Karpas-422 (cell line): ENCODE measurements at regions not wholly inside any gene's neighbourhood (a gene's known extent, or its start where the extent isn't known, plus 50 kb on each side); places are given as distances from the start of the nearest gene placed in this dataset.

Experiments
- DNase-seq: peaks from one replicate; pipeline ENCODE4 v3.0.0-alpha.2; 2015
- H2AFZ ChIP-seq: fragments of 200-600 bp; sonication (generic); 2 replicates; pipeline ENCODE4 v1.6.1; 2014; ENCODE audit warnings: antibody characterized with exemption, low read length, mixed read lengths
- H3K27ac ChIP-seq: fragments of 200-600 bp; sonication (generic); 2 replicates; pipeline ENCODE4 v1.5.1; 2014; ENCODE audit warnings: mild to moderate bottlenecking, low read length, moderate library complexity
- H3K27me3 ChIP-seq: fragments of 200-600 bp; sonication (generic); 2 replicates; pipeline ENCODE4 v1.6.1; 2014; ENCODE audit warnings: low read length, mixed read lengths
- H3K36me3 ChIP-seq: fragments of 200-600 bp; sonication (generic); 2 replicates; pipeline ENCODE4 v1.6.1; 2014; ENCODE audit warnings: low read length, mixed read lengths; ENCODE audit not compliant: insufficient read depth
- H3K4me1 ChIP-seq: fragments of 200-600 bp; sonication (generic); 2 replicates; pipeline ENCODE4 v1.6.1; 2014; ENCODE audit warnings: mild to moderate bottlenecking, low read length, mixed read lengths
- H3K4me2 ChIP-seq: fragments of 200-600 bp; sonication (generic); 2 replicates; pipeline ENCODE4 v1.6.1; 2014; ENCODE audit warnings: low read length, low read depth, mild to moderate bottlenecking; ENCODE audit not compliant: poor library complexity, severe bottlenecking
- H3K4me3 ChIP-seq: fragments of 200-600 bp; sonication (generic); 2 replicates; pipeline ENCODE4 v1.5.1; 2014; ENCODE audit warnings: mild to moderate bottlenecking, antibody characterized with exemption, low read length, mixed read lengths
- H3K79me2 ChIP-seq: fragments of 200-600 bp; sonication (generic); 2 replicates; pipeline ENCODE4 v1.6.1; 2014; ENCODE audit warnings: mild to moderate bottlenecking, low read length, mixed read lengths
- H3K9ac ChIP-seq: fragments of 200-600 bp; sonication (generic); 2 replicates; pipeline ENCODE4 v1.6.0; 2014; ENCODE audit warnings: low read length
- H3K9me2 ChIP-seq: fragments of 200-600 bp; sonication (generic), shearing (Covaris generic); replicated peaks from 2 replicates; pipeline ENCODE4 v1.6.0; 2014; ENCODE audit warnings: mild to moderate bottlenecking, low read length, moderate library complexity; ENCODE audit not compliant: insufficient read depth
- H3K9me3 ChIP-seq: fragments of 300-700, 200-600 bp; sonication (generic); 2 replicates; pipeline ENCODE4 v1.6.1; 2014; ENCODE audit warnings: low read length, mixed read lengths
- H4K20me1 ChIP-seq: fragments of 200-600 bp; sonication (generic); 2 replicates; pipeline ENCODE4 v1.6.1; 2014; ENCODE audit warnings: mild to moderate bottlenecking, antibody characterized with exemption, low read length, low read depth; ENCODE audit not compliant: insufficient read depth

- DNase-seq, result no peak
- Histone ChIP-seq H3K9me2 (no peaks in the 10 kb centered on the region), H3K79me2 (no peaks in the 10 kb centered on the region), H3K4me1 (no peaks in the 10 kb centered on the region), H2AFZ (no peak overlapping the region), H3K27me3 (no peaks in the 10 kb centered on the region), H3K9me3 (peaks cover 21% of the 10 kb centered on the region), H3K4me3 (no peak overlapping the region), H4K20me1 (no peaks in the 10 kb centered on the region), H3K27ac (no peak overlapping the region), H3K36me3 (no peaks in the 10 kb centered on the region), H3K4me2 (no peak overlapping the region), H3K9ac (no peak overlapping the region)
These were observed 123.4 kb downstream of the HTR1B start for GRCh38 chr6:77339926-77340325.

- no peak overlapping the region for H3K4me3 ChIP-seq
- no peaks in the 10 kb centered on the region for H4K20me1 ChIP-seq
- H2AFZ ChIP-seq, result no peak overlapping the region
- no peak for DNase-seq
- H3K4me1 ChIP-seq, result no peaks in the 10 kb centered on the region
- H3K27ac ChIP-seq, result no peak overlapping the region
- no peaks in the 10 kb centered on the region for H3K9me2 ChIP-seq
- H3K9me3 ChIP-seq, result peaks cover 23% of the 10 kb centered on the region
- no peaks in the 10 kb centered on the region for H3K36me3 ChIP-seq
- no peak overlapping the region for H3K4me2 ChIP-seq
- H3K27me3 ChIP-seq, result no peaks in the 10 kb centered on the region
- no peak overlapping the region for H3K9ac ChIP-seq
- no peaks in the 10 kb centered on the region for H3K79me2 ChIP-seq
These were observed 125.9 kb downstream of the HTR1B start for GRCh38 chr6:77337392-77337791.

GRCh38 chr6:77334093-77334492, 129.2 kb downstream of the HTR1B start:
- Histone ChIP-seq H3K4me1 (no peaks in the 10 kb centered on the region), H3K9ac (no peak overlapping the region), H4K20me1 (no peaks in the 10 kb centered on the region), H3K36me3 (no peaks in the 10 kb centered on the region), H3K4me2 (no peak overlapping the region), H3K9me2 (no peaks in the 10 kb centered on the region), H3K27me3 (no peaks in the 10 kb centered on the region), H2AFZ (no peak overlapping the region), H3K4me3 (no peak overlapping the region), H3K79me2 (no peaks in the 10 kb centered on the region), H3K27ac (no peak overlapping the region), H3K9me3 (peaks cover 12% of the 10 kb centered on the region)
- DNase-seq, result no peak

GRCh38 chr6:77332915-77333623, 130.2 kb downstream of the HTR1B start:
- Histone ChIP-seq H3K9me2 (no peaks in the 10 kb centered on the region), H3K27me3 (no peaks in the 10 kb centered on the region), H2AFZ (no peak overlapping the region), H3K36me3 (no peaks in the 10 kb centered on the region), H3K9ac (no peak overlapping the region), H3K27ac (no peak overlapping the region), H3K4me3 (no peak overlapping the region), H3K79me2 (no peaks in the 10 kb centered on the region), H3K9me3 (peaks cover 12% of the 10 kb centered on the region), H4K20me1 (no peaks in the 10 kb centered on the region), H3K4me1 (no peaks in the 10 kb centered on the region), H3K4me2 (no peak overlapping the region)
- no peak for DNase-seq

- Histone ChIP-seq H3K36me3 (no peaks in the 10 kb centered on the region), H3K4me3 (no peak overlapping the region), H3K4me1 (no peaks in the 10 kb centered on the region), H3K4me2 (no peak overlapping the region), H4K20me1 (no peaks in the 10 kb centered on the region), H3K79me2 (no peaks in the 10 kb centered on the region), H3K27ac (no peak overlapping the region), H3K27me3 (no peaks in the 10 kb centered on the region), H3K9me2 (no peaks in the 10 kb centered on the region), H3K9ac (no peak overlapping the region), H3K9me3 (peaks cover 26% of the 10 kb centered on the region), H2AFZ (no peak overlapping the region)
- DNase-seq, result no peak
These were observed 136.6 kb downstream of the HTR1B start for GRCh38 chr6:77326711-77327110.

- Histone ChIP-seq H3K4me2 (no peak overlapping the region), H3K27ac (no peak overlapping the region), H2AFZ (no peak overlapping the region), H3K4me1 (no peaks in the 10 kb centered on the region), H3K9ac (no peak overlapping the region), H3K9me2 (no peaks in the 10 kb centered on the region), H3K36me3 (no peaks in the 10 kb centered on the region), H4K20me1 (no peaks in the 10 kb centered on the region), H3K27me3 (no peaks in the 10 kb centered on the region), H3K9me3 (peaks cover 31% of the 10 kb centered on the region), H3K79me2 (no peaks in the 10 kb centered on the region), H3K4me3 (no peak overlapping the region)
- DNase-seq, result no peak
These were observed 137.3 kb downstream of the HTR1B start for GRCh38 chr6:77326029-77326428.

GRCh38 chr6:77324866-77325265, 138.4 kb downstream of the HTR1B start:
- no peak overlapping the region for H3K9ac ChIP-seq
- no peaks in the 10 kb centered on the region for H4K20me1 ChIP-seq
- no peak for DNase-seq
- no peak overlapping the region for H3K4me3 ChIP-seq
- no peaks in the 10 kb centered on the region for H3K27me3 ChIP-seq
- H3K36me3 ChIP-seq, result no peaks in the 10 kb centered on the region
- peaks cover 31% of the 10 kb centered on the region for H3K9me3 ChIP-seq
- H3K9me2 ChIP-seq, result no peaks in the 10 kb centered on the region
- no peaks in the 10 kb centered on the region for H3K4me1 ChIP-seq
- H3K4me2 ChIP-seq, result no peak overlapping the region
- H2AFZ ChIP-seq, result no peak overlapping the region
- no peak overlapping the region for H3K27ac ChIP-seq
- H3K79me2 ChIP-seq, result no peaks in the 10 kb centered on the region

- no peak overlapping the region for H3K4me2 ChIP-seq
- H3K79me2 ChIP-seq, result no peaks in the 10 kb centered on the region
- no peak overlapping the region for H3K4me3 ChIP-seq
- H3K9me3 ChIP-seq, result peaks cover 34% of the 10 kb centered on the region
- H4K20me1 ChIP-seq, result no peaks in the 10 kb centered on the region
- H3K9me2 ChIP-seq, result no peaks in the 10 kb centered on the region
- DNase-seq, result no peak
- no peak overlapping the region for H3K27ac ChIP-seq
- H3K36me3 ChIP-seq, result no peaks in the 10 kb centered on the region
- H3K27me3 ChIP-seq, result no peaks in the 10 kb centered on the region
- H3K9ac ChIP-seq, result no peak overlapping the region
- H3K4me1 ChIP-seq, result no peaks in the 10 kb centered on the region
- H2AFZ ChIP-seq, result no peak overlapping the region
These were observed 140.7 kb downstream of the HTR1B start for GRCh38 chr6:77322604-77323003.
